ENCODE measurements at regions not wholly inside any gene's neighbourhood (a gene's known extent, or its start where the extent isn't known, plus 50 kb on each side); places are given as distances from the start of the nearest gene placed in this dataset.
"Not testable (repeated sequence)": the region's sequence is repeated elsewhere in the genome, so short reads cannot be mapped to it uniquely, and the experiment has no call there.

- DNase-seq (ENCODE audit: low read depth in 4 of 4, low spot score in 3 of 4), result no peak
Measured at GRCh38 chr20:22529150-22530019, 55.0 kb downstream of the FOXA2 start.

DNA sequence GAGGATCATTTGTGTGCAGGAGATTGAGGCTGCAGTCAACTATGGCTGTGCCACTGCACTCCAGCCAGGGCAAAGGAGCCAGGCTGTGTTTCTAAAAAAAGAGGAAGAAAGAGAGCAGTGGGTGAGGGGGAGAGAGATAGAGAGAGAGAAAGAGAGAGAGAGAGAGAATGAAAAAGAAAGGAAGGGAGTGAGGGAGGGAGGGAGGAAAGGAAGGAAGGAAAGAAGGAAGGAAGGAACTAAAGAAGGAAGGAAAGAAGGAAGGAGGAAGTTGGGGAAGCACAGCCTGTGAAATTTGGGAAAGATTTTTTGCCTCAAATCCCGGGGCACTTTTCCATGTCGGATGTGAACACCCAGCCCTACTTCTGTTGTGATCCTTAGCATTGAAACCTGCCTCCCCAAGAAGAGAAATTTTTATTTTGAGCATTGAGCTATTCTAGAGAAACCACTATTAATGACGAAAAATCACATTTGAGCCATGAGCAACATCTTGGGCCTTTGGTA is 57.8 kb downstream of the FOXA2 start:
- DNase-seq (ENCODE audit: low read depth in 4 of 4, low spot score in 3 of 4), result no peak

DNA sequence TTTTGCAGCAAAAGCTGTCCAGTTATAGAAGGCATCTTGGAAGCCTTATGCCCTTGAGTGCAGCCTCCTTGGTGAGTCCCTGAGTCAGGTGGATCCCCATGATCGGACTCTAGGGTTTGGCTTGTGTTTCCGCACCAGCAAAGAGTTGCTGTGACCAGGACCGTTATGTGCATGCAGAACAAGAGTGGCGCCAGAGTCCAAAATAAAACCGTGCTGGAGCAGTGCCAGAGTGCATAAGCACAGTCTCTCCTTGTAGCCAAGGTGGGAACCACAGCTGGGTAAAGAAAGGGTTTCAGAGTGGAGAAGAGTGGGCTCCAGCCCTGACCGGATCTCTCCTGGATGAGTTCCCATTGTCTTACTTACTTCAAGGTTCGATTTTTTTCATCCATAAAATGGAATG is 58.6 kb downstream of the FOXA2 start:
- DNase-seq (ENCODE audit: low read depth in 4 of 4, low spot score in 3 of 4), result no peak

DNA sequence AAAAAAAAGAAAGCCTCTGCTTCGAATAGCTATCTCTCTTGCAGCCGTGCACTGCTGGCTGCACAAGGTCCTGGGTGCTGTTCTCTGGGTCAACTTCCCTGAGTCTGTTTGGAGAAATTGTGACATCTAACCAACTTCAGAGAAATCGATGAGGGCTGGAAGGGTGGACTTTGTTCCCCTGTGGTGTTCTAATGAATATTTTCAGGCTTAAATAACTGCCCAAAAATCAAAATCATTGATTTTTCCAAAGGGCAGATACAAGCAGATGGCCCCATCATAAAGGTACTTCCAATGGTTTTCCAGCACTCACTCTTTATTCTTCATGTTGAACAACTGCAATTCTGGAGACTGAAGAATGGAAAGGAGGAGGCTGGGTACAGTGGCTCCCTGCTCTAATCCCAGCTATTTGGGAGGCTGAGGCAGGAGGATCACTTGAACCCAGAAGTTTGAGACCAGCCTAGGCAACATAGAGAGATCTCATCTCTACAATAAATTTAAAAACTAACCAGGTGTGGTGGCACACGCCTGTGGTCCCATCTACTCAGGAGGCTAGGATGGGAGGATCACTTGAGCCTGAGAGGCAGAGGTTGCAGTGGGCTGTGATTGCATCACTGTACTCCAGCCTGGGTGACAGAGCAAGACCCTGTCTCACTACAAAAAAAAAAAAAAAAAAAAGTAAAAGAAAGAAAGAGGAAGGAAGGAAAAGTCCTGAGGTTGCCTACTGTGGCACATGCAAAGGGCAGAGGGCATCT is 59.1 kb downstream of the FOXA2 start:
- DNase-seq (ENCODE audit: low read depth in 4 of 4, low spot score in 3 of 4), result no peak

GRCh38 chr20:22524393-22525015 is 59.9 kb downstream of the FOXA2 start:
- DNase-seq (ENCODE audit: low read depth in 4 of 4, low spot score in 3 of 4), result no peak

DNA sequence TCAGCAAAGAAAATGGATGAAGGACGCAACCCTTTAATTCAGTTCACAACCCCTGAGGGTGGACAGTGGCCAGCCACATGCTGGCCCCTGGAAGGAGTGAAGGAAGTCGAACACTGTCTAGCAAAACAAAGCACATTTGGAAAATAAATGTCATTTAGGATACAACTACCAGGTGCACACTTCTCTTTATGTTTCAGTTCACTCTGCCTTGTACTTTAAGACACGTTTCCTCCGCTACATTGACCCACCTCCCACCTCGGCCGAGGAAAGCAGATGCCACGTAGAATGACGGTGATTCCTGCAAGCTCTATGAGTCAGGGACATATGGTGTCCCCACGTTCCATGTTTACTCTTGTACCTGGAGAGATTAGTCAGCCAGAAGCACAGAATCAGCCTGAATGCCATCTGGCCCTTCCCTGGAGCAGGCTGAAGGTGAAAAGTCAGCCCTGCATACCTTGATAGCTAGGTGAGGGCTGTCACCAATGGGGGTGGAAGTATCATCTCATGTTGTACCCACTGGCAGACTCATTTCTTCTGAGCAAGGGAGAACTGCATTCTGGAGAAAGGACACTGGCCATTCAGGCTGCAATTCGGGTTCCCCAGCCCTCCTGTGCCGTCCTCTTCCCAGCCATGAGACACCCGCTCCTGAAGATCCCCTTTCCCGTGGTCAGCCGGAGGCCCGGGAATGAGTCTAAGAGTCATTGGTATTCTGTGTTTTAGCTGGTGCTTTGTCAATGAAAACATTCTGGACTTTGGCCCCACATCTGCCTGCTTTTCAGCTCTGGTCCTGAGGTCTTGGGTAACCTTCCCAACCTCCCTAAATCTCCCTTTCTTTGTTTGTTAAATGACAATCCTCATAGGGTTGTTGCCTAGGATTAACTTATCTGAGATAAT is 60.6 kb downstream of the FOXA2 start:
- DNase-seq (ENCODE audit: low read depth in 4 of 4, low spot score in 3 of 4), result no peak

DNA sequence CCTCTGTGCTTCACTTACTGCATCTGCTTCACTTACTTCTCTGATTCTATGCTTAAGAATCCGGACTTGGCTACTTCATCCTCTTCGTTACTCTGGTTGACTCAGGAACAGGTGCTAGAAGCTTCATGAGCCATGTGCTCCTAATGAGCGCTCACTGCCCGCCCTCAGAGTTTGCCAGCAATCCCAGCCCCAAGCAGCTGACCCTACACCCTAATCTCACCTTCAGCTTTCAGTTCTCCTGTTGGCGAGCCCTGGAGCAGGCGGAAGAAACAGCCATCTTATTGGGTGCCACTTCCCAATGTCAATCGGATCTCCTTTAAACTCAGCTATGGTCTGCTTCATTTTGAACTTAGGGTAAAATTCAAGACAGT is 61.3 kb downstream of the FOXA2 start:
- DNase-seq (ENCODE audit: low read depth in 4 of 4, low spot score in 3 of 4), result no peak

DNA sequence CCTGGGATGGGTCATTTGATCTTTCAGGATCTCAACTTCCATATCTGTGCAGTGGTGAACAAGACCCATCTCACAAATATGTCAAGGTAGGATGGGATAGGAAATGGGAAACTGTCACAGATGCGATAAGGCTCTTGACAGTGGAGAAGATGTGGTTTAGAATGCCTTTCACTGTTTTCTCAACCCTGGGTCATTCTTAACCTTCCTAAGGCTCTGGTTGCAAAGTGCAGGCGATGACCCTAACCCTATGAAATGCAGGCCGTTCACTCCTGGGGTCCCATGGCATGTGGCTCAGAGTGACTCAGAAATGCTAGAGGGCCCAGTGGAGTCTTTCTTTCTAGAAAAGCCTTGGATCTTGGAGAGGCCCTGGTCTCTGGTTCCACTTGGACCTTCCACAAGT is 61.7 kb downstream of the FOXA2 start:
- DNase-seq (ENCODE audit: low read depth in 4 of 4, low spot score in 3 of 4), result no peak

DNA sequence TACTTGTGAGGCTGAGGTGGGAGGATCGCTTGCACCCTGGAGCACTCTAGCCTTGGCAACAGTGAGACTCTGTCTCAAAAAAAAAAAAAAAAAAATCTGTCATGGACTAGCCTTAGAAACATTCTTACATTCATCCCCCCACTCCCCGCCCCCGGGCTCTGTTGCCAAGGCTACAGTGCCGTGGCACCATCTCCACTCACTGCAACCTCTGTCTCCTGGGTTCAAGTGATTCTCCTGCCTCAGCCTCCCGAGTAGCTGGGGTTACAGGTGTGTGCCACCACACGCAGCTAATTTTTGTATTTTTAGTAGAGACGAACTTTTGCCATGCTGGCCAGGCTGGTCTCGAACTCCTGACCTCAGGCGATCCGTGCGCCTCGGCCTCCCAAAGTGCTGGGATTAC is 62.4 kb downstream of the FOXA2 start:
- not testable (repeated sequence) for DNase-seq (ENCODE audit: low read depth in 4 of 4, low spot score in 3 of 4)

- no peak for DNase-seq (ENCODE audit: low read depth in 4 of 4, low spot score in 3 of 4)
Measured at GRCh38 chr20:22520381-22520780, 64.0 kb downstream of the FOXA2 start.

GRCh38 chr20:22515264-22515663 is 69.1 kb downstream of the FOXA2 start:
- no peak for DNase-seq (ENCODE audit: low read depth in 4 of 4, low spot score in 3 of 4)

DNA sequence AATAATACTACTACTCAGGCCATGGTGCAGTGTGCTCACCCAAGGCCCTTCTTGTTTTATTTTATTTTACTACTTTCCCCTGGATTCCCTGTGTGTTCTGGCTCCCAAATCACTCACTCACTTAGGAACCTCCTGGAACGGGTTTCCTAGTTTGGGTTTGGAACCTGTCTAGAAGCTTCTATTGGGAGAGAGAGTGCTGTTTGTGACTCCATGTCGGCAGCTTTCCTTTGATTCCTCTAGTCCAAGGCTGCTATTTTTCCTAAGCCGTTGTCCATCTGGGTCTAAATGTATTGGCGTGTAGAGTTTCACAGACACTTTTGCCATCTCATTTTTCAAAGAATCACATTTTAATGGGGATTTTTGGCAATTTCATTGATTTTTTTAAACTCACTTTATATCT is 70.8 kb downstream of the FOXA2 start:
- no peak for DNase-seq (ENCODE audit: low read depth in 4 of 4, low spot score in 3 of 4)

- no peak for DNase-seq (ENCODE audit: low read depth in 4 of 4, low spot score in 3 of 4)
Measured at GRCh38 chr20:22512911-22513489, 71.4 kb downstream of the FOXA2 start.

- DNase-seq (ENCODE audit: low read depth in 4 of 4, low spot score in 3 of 4), result no peak
Measured at GRCh38 chr20:22511943-22512910, 72.1 kb downstream of the FOXA2 start.

DNA sequence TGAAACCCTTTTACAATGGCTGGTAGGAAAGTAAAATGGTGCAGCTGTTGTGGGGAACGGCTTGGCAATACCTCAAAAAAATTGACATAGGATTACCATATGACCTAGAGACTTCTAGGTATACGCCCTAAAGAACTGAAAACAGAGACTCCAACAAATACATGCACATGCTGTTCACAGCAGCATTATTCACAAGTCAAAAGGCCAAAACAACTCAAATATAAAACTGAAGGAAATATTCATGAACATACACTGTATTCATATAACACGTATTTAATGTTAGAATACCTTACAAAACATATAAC is 74.6 kb downstream of the FOXA2 start:
- no peak for DNase-seq (ENCODE audit: low read depth in 4 of 4, low spot score in 3 of 4)

- DNase-seq (ENCODE audit: low read depth in 4 of 4, low spot score in 3 of 4), result no peak
Measured at GRCh38 chr20:22509090-22509842, 75.1 kb downstream of the FOXA2 start.

DNA sequence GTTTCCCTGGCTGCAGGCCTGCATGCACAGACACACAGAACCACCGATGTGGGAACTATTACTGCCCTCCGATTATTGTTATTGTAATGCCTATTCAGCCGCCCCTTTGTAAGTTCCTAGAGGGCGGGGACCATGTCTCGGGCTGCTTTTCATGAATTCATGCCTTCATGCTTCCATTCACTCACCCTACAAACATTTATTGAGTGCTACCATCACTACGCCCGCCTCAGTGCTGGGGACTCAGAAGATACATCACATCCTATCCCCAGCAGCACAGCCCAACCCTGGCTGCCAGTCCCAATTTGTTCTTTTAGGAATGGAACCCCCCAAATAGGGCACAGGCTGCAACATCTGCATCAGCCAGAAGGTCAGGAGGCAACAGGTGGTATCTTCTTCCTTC is 75.9 kb downstream of the FOXA2 start:
- DNase-seq (ENCODE audit: low read depth in 4 of 4, low spot score in 3 of 4), result no peak

- DNase-seq (ENCODE audit: low read depth in 4 of 4, low spot score in 3 of 4), result no peak
Measured at GRCh38 chr20:22507240-22507961, 77.0 kb downstream of the FOXA2 start.
